ENCODE measurements at regions not wholly inside any gene's neighbourhood (a gene's known extent, or its start where the extent isn't known, plus 50 kb on each side); places are given as distances from the start of the nearest gene placed in this dataset.
"Not testable (repeated sequence)": the region's sequence is repeated elsewhere in the genome, so short reads cannot be mapped to it uniquely, and the experiment has no call there.

DNA sequence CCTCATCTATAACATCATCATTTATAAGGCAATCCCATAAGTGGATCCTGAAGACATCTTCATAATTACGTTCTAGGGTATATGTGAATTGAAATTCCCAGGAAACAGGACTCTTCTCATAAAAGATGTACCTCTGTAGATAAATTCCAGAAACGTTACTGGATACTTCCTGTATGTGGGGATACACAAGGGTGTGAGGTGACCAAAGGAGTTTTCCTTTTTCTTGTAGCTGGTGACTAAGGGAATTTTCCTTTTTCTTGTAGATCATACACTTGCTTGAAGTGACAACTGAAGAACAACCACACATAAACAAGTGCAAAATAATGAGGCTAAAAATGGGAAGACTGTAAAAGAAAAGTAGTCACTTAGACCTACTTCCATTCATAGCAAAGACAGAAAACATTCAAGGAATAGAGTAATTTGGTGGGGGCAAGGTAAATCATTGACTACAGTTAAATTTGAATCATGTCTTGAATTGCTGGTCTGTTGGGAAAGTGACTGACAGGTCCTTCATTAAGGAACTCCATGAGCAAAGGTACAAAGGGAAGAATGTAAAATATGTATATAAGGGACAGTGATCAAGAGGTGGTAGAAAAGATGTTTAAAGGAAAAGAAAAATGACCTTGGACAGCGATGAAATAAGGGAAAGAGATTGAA is 53.2 kb upstream of the UBE2E3 start:
- no peak for DNase-seq (ENCODE audit: low spot score)

DNA sequence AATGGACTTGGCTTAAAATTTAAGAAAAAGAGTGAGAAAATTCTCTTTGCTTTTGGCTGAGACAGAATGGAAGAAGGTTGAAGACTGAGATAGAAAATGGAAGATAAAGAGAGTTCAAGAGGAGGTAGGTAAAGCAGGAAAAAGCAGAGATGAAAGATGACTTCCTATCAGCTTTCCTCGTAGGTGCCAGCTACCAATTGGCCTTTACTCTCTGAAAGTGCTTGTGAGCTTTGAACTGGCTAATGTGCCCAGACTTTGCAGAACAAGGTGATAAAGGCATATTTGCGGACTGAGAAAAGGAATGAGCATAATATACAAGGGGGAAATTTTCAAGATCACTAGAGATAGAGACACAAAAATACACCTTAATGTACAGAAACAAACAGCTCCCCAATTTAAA is 54.7 kb upstream of the UBE2E3 start:
- no peak for DNase-seq (ENCODE audit: low spot score)

DNA sequence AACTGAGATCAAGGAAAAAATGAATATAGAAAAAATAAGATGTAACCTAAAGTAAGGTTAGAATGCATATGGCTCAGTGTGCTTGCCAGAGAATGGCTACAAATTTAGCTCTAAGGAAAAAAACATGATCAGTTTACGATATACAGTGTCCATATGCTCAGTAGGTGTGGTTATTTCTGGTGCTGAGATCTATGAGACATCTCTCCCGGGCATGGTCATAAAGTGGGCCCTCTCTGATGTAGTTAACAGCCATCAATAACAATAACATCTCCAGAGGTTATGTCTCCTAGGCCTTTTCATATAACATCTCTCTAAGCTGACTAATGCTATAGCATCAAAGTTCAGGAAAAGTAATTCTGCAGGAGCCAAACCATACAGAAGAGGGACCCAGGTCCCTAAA is 56.3 kb upstream of the UBE2E3 start:
- no peak for DNase-seq (ENCODE audit: low spot score)

DNA sequence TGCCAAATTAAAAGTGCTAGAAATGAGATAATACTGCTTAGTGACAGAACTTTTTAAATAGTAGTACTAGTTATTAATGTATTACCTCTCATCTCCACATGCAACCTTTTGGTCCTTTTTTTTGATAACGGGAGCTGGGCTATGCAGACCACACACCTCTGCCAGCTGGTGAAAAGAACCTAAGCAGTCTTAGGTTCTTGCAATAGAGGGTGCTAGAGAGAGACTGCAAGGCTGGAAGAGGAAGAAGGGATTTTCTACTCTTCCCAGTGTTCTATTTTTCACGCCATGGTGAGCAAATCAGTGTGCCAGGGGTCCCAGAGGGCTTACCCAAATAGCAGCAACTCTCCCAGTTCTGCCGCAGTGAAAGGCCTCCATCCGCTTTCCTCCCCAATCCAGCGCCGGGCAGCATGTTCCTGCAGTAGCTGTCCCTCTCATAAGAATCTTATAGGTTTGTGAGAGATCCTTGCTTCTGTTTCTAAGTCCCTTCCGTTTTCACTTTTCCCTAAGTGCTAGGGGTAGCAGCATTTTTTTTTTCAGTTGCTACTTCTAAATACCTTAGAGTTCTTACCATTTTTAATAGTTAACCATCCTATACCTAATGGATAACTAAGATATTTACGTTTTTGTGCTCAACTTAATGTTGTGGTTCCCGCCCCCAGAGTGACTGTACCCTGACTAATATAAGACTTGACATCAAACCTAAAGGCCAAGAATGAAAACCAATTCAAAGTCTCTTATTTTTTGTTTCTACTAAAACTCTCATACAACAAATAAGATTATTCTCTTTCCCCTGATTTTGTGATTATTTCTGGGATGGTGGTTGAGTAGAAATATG is 69.4 kb upstream of the UBE2E3 start:
- DNase-seq (ENCODE audit: low spot score): peak; percentile 40

DNA sequence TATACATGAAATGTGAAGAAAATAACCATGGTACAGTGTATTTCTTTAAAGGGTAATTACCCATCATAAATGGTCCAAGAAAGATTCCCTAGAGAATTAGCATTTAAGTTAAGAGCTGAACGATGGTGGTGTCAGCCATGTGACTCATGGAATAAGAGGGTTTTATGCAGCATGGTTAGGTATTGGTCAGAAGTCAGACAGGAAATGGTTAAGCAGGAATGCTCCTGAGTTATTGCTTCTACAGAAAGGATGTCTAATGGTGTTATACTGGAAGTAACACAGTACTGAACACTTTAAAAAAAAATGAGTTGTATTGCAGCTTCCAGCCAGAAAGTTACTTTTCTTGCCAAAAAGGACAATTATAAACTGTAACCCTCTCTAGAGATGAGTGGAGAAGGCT is 72.7 kb upstream of the UBE2E3 start:
- no peak for DNase-seq (ENCODE audit: low spot score)

DNA sequence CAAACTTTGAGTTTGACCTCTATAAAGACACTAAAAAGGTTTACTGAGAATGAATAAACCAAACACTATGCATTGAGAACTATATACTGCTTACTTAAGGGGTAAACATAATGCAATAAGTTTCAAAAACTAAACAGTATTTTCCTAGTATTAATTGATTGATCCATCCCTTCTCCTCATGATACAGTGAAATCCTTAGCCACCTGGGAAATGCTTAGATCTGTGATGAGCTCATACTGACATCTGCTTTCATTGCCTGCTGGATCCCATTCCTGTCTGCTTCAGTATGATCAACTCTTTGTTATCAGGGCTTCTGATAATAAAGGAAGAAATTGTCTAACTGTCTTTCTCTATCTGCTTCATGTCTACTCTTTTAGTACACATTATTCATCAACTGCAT is 74.9 kb upstream of the UBE2E3 start:
- DNase-seq (ENCODE audit: low spot score): no peak

DNA sequence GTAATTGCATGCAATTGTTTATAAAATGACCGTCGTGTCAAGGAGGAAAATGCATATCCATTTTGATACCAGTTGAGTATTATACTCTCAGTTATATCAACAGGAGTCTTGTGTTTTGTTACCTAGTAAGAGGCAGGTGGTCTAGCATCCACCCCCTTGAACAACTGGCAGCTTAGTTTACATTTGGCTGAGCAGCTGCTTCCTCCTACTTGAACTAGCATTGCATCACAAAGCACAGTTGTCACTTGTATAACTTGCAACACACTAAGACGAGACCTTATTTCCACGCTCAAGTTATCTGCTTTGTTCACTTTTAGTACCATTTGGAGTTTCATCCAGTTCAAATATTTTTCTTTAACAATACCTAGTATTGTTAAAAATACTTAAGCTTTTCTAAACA is 75.4 kb upstream of the UBE2E3 start:
- no peak for DNase-seq (ENCODE audit: low spot score)

DNA sequence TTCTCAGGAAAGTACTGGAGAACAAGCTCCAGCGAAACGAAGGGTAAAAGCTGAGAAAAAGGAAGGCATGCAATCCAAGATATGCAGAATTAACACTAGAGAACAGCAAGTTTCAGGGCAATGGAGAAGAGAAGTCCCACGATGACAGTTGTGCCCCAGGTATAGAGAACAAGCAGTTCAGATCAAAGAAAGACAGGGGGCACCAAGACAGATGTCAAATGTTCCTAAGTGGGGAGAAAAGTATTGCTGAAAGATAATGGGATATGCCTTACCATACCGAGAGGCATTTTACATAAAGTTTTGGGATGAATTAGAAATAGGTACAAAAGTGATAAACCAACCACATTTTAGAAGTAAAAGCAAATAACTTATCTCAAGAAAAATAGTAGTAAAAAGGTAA is 79.1 kb upstream of the UBE2E3 start:
- no peak for DNase-seq (ENCODE audit: low spot score)

DNA sequence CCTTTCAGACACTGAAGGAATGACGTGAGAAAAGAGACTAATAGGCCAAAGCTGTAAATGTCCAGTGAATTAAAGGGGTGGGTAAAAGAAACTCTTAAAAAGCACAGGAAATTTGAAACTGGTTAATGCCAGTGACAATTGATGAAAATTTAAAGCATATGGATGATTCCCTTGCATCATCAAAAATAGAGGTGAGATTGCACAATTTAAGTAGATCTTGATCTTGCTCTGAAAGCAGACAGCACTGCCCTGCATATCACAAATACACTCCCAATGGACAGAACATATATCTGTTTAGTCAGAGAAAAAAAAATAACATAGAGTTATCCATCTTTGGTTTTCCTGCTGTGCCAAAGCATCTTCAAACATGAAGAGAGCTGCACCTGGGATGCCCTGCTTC is 86.7 kb upstream of the UBE2E3 start:
- DNase-seq (ENCODE audit: low spot score): no peak

DNA sequence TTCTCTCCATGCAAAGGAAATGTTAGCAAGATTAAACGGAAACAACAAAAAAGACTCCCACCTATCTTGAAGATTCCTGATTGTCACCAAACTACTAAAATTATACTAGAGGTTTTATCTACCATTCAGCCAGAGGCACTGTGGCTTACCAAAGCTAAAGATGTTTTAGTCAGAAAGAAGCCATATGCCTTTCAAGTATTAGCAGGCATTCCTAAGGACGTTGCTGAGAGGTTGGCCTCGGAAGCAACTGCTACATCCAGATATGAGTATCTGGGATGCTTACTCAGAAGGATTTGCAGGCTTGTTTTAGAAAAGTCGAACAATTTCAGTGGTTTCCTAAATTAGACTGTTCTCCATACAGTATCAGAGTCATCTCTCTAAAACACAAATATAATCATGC is 88.3 kb upstream of the UBE2E3 start:
- no peak for DNase-seq (ENCODE audit: low spot score)

DNA sequence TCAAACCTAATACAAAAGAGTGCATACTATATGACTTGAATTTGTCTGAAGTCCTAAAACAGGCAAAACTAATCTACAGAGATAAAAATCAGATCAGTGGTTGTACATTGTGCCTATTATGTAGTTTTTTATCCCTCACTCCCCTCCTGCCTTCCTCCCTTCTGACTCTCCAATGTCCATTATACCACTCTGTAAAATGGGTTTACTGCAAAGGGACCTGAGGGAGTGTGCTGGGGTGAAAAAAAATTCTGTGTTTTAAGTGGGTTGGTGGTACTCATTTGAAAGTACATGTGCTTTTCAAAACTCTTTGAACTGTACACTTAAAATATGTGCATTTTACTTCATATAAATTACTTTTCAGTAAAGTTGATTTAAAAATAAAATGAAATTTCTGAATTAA is 89.0 kb upstream of the UBE2E3 start:
- DNase-seq (ENCODE audit: low spot score): no peak

DNA sequence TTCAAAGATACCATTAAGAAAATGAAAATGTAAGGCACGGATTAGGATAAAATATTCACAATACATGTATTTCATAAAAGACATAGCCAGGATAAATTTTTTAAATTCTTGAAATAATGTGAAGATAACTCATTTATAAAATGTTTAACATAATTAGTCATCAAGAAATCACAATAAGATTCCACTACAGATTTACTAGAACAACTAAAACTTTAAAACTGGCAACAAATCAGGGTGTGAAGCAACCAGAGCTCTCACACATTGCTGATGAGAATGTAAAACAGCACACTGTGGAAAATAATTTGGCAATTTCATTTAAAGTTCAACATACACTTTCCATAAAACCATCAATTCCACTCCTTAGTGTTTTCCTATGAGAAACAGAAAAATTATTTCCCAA is 89.6 kb upstream of the UBE2E3 start:
- DNase-seq (ENCODE audit: low spot score): no peak

DNA sequence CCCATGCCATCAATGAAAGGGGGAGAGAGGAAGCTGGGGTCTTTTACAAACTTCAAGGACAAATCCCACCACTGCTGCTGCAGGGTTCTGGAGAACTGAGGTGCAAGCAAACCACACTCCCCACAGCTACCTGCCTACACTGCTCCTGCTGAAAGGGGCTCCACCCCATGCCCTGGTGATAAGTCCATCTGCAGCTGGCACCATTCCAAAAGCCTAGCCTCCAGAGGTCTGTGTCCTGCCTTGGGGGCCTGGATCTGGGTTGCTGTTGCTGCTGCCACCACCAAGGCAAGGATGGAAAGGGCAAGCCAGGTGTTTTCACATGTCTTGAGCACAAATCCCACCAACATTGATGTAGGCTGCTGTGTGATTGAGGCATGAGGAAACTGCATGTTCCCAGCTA is 97.4 kb upstream of the UBE2E3 start:
- DNase-seq (ENCODE audit: low spot score): no peak

DNA sequence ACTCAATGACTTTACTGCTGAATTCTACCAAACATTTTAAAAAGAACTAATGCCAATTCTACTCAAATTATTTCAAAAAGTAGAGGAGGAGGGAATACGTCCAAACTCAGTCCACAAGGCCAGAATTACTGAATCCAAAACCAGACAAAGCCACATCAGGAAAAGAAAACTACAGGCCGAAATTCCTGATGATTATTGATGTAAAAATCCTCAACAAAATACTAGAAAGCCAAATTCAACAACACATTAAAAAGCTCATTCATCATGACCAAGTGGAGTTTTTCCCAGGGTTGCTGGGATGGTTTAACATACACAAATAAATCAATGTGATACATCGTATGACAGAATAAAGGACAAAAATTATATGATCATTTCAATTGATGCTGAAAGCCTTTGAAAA is 103.9 kb upstream of the UBE2E3 start:
- no peak for DNase-seq (ENCODE audit: low spot score)

DNA sequence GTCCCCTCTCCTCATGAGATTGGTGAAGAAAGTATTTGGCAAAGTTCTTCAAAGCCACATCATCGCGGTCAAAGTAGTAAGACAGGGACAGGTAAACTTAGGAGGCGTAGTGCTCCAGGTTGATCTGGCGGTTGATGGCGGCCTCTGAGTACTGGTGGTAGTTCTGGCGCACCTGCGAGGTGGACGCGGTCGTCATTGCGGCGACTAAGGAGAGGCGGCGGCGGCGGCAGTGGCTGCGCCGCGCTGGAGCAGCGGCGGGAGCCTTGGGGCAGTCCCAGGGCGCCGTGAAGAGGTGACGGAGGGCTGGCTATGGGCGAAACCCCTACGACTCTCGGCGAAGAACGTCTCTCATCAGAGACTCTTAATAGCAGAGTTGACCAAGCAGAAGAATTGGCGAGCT is 107.2 kb upstream of the UBE2E3 start:
- no peak for DNase-seq (ENCODE audit: low spot score)

DNA sequence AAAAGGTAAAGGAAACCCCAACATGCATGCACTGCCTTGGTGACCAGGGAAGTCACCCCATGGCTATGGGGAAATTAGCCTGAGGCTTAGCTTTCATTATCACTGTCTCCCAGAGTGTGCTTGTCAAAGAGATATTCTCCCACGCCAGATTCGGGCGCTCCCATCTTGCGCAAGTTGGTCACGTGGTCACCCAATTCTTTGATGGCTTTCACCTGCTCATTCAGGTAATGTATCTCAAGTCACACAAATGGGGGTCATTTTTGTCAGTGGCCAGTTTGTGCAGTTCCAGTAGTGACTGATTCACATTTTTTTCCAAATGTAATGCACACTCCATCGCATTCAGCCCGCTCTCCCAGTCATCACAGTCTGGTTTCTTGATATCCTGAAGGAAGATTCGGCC is 107.6 kb upstream of the UBE2E3 start:
- DNase-seq (ENCODE audit: low spot score): not testable (repeated sequence)

DNA sequence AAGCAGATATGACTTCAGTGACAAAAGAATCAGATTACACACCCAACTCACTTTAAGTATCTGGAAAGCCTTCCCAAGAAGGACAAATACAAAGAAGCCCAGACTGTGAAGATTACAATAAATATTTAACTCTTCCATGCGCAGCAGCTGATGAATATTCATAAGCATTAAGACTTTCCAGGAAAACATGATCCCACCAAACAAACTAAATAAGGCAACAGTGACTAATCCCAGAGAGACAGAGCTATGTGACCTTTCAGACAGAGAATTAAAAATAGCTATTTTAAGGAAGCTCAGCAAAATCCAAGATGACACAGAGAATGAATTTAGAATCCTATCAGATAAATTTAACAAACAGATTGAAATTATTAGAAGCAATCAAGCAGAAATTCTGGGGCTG is 108.2 kb upstream of the UBE2E3 start:
- DNase-seq (ENCODE audit: low spot score): no peak

DNA sequence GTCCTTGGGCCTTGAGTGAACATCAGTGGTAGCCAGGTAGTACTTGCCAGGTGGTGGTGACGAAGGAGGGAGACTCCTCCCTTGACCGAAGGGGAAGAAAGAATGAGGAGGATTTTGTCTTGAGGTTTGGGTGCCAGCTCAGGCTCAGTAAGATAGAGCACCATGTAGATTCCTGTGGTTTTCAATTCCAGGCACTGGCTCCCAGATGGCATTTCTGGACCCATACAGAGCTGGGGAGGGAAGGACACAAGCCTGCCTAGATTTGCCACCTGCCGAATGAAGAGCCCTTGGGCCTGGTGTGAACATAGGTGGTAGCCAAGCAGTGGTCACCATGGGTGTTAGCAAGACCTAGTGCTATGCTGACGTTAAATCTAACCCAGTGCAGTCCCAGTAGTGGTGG is 108.8 kb upstream of the UBE2E3 start:
- no peak for DNase-seq (ENCODE audit: low spot score)

DNA sequence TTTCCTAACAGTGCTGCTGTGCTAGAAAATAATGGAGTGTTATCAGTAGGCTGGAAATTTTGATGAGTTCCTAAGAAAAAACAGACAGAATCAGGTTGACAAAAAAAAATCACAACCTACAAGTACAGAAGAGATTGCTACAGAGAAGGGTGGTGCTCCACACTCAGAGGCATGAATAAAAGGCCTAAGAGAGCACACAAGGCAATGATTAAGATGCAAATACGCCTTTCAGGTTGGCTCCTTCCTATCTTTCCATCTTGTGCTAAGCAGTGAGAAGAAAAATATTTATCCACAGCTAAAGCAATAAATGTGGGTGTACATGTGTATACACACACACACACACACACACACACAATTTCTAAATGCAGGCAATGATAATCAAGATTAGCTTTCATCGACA is 130.6 kb upstream of the UBE2E3 start:
- DNase-seq (ENCODE audit: low spot score): no peak

DNA sequence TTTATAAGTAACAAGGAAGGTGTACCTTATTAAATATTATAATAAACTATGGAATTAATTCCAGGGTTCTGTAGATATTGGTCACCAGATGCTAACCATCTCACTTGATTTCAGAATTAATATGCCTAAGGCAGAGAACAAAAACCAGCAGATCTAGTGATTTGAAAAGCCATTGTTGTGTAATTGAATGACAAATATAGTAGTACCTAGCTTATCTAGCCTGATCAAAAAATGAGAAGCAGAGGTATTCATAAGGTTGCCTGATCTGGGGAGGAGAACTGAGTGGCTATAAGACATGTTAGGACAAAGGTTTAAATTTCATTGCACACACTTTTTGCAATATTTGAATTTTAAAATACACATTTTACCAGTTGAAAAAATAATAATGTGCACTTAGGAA is 132.0 kb upstream of the UBE2E3 start:
- no peak for DNase-seq (ENCODE audit: low spot score)

DNA sequence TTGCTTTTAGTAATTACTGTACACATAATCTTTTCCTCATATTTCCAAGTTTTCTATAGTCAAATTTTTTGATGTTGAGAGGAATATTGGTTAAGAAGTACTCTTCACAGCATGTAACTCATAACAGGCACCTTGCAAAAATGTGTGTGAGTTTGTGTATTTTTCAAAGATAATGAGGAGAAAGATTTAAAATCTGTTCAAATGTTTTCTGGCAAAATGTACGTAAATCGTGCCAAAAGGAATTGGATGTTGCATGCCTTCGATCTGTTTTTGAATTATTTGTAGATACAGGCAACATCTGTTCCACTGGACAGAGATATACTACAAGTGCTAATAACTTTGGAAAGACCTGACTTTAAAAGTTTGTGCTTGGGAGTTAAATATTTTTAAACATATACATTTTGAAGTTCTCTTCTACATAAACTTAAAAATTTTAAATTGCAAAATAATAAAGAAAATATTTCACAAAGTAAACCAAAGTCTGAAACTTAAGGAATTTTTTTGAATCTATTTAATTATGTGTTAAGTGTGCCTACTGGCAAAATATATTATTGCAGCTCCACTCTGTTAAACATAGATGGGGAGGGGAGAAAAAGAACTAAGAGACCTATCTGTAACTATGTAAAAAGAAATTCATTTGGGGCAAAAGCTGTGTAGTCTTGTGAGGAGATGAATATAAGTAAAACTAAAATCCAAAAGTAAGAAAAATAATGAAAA is 133.5 kb upstream of the UBE2E3 start:
- DNase-seq (ENCODE audit: low spot score): no peak

DNA sequence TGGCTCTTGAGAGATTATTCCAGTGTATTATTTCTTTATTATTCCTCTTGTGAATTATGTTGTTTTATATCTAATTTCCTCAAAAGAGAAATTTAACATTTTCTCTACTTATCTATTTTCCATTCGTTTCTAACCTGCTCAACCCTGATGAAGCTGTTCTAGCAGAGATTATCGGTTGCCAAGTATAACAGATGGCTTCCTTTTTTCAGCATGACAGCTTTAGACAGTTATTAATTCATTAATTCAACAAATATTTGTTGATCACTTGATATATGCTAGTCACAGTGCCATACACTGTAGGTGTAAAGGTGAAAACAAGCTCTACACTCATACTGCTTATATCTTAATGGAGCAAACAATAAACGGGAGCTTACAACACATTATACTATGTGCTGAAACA is 137.9 kb upstream of the UBE2E3 start:
- DNase-seq (ENCODE audit: low spot score): no peak

DNA sequence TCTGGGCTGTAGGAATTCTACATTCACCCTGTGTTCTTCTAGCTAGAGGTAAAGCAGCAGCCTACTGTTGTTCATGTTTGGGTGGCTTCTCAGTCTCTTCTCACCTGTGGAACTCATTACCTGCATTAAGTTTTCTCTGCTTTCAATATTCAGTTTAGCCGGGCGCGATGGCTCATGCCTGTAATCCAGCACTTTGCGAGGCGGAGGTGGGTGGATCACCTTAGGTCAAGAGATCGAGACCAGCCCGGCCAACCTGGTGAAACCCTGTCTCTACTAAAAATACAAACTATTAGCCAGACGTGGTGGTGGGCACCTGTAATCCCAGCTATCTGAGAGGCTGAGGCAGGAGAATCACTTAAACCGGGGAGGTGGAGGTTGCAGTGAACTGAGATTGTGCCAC is 139.8 kb upstream of the UBE2E3 start:
- DNase-seq (ENCODE audit: low spot score): no peak
